D341Med (cell line): ENCODE measurements at regions not wholly inside any gene's neighbourhood (a gene's known extent, or its start where the extent isn't known, plus 50 kb on each side); places are given as distances from the start of the nearest gene placed in this dataset.

Experiments used
- DNase-seq: peaks from one replicate; pipeline ENCODE4 v3.0.0; 2012; ENCODE audit warnings: low spot score

DNA sequence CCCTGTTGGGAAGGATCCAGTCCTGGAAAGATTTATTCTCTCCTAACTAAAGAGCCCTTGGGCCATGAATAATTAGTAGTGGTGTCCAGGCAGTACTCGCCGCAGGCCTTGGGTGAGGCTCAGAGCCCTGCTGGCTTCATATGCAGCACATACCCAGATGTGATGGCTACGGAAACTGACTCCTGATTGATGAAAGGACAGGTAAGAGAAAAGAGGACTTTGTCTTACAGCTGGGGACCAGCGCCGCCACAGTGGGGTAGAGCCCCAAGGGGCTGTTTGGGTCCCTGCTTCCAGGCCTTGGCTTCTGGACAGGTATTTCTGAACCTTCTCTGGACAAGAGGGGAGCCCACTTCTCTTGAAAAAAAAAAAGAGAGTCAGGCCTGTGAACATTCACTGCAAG is 1680.8 kb downstream of the EFNB2 start:
- DNase-seq: no peak

DNA sequence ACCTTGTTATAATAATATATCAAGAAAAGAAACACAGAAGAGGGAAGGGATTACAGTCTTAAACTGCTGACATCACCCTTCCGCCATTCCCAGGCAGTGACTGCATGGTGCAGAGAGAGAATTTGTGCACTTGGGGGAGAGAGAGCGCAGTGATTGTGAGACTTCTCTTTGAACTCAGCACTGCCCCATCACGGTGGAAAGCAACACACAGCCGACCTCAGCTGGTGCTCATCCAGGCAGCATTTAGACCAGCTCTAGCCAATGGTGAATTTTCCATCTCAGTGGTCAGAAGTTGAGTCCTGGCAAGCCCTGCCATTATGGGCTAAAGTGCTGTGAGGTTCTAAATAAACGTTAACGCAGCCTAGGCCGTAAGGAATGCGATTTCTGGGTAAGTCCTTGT is 1681.5 kb downstream of the EFNB2 start:
- DNase-seq: no peak

GRCh38 chr13:104847922-104848321 is 1687.5 kb downstream of the EFNB2 start:
- peak; percentile 15 for DNase-seq

DNA sequence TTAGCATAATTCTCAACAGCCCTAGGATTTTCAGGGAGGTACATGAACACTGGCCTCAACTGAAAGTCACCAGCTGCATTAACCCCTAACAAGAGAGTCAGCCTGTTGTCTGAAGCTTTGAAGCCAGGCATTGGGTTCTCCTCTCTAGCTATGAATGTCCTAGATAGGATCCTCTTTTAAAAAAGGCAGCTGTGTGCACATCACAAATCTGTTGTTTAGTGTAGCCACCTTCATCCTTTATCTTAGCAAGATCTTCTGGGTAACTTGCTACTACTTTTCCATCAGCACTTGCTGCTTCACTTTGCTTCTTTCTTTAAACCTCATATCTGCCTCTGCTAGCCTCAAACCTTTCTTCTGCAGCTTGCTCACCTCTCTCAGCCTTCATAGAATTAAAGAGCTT is 1692.1 kb downstream of the EFNB2 start:
- DNase-seq: no peak

DNA sequence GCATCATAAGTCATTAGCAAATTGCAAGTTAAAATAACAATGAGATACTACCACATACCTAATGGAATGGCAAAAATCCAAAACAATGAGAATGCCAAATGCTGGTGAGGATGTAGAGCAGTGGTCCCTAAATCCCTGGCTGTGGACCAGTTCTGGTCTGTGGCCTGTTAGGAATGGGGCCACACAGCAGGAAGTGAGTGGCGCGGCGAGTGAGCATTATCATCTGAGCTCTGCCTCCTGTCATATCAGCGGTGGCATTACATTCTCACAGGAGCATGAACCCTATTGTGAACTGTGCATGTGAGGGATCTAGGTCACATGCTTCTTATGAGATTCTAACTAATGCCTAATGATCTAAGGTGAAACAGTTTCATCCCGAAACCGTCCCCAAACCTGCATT is 1694.4 kb downstream of the EFNB2 start:
- DNase-seq: no peak

- DNase-seq: no peak
Observed at GRCh38 chr13:104837756-104838155, 1697.7 kb downstream of the EFNB2 start.

GRCh38 chr13:104833221-104833620 is 1702.2 kb downstream of the EFNB2 start:
- DNase-seq: no peak

DNA sequence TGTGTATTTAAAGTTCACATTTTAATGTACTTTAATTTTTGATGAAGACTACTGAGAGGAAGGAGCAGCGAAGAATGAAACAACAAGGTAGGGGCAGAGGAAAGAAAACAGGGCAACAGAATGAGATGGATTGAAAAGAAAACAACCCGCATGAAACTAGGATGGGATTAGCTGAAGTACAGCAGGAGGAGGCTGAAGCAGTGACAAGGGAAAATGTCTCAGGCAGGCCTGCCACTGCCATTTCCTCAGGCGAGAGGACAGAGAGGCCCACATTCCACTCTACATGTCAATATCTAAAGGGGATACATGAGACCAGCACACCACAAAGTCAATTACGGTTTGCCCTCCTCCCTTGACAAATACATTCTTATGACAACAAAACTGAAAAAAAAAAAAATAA is 1703.2 kb downstream of the EFNB2 start:
- no peak for DNase-seq

DNA sequence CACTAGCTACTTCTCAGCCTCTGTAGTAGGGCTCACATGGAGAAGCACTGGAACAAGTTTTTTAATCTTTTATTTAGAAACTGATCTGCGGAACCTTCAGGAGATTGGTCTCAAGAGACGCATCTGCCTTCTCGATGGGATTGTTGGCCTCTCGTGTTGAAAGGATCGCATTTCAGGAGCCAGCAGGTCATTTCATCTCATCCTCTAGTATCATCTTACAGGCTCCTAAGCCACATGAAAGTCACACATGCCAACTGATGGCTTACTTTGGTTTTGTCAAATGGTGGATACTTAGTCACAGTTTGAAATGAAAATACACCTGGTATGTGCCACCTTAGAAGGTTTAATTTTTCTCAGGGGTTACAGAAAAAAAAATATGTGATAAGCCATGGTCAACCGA is 1703.6 kb downstream of the EFNB2 start:
- DNase-seq: no peak

- DNase-seq: no peak
Observed at GRCh38 chr13:104823709-104824108, 1711.8 kb downstream of the EFNB2 start.

DNA sequence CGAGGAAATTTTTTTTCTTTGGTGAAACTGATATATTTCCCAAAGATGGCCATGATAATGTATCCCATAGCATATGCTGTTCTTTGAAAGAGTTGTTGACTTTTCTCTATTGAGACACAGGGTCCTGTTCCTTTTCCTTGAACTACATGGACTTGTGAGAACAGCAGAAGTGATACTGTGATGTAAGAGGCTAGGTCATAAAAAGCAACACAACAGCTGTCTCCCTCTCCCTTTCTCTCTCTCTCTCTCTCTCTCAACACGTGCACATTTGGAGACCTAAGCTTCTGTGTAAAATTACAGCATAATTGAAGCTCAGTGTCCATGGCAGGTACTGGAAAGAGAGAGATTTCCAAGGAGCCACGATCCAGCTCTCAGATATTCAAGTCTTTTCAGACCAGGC is 1712.4 kb downstream of the EFNB2 start:
- DNase-seq: no peak

DNA sequence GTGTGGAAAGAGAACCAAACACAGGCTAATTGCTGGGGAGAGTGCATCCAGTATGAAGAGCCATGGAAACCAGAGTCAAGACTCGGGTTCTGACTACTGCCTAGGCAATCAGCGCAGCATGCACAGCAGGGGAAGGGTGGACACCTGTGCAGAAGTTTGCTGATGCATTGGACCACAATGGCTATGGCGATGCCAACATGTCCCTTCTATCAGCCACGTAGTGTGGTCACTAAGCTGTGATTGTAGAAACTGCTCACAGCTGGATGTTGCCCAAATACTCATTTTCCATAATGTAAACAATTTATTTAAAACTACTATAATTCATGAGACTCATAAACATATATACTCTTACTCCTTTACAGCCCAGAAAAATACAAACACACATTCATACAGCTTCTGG is 1718.2 kb downstream of the EFNB2 start:
- no peak for DNase-seq

GRCh38 chr13:104816726-104817125 is 1718.7 kb downstream of the EFNB2 start:
- no peak for DNase-seq

- DNase-seq: no peak
Observed at GRCh38 chr13:104810242-104810641, 1725.2 kb downstream of the EFNB2 start.

DNA sequence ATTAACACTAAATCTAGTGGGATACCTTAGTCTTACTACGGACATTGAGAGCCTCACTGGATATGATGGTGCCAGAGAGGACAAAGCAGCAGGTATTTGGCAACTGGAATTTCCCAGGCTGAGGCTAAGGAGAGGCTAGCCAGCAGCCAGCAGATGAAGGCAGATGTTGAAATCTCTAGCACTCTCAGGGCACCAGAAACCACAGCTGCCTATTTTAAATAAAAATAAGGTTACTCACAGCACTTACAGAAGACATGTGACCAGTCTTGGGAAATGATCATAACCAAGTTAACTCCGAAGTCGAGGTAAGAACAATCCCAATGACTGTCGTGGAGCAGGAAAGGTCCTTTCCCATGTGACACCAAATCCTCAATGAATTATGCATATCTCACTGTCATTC is 1726.0 kb downstream of the EFNB2 start:
- DNase-seq: no peak

GRCh38 chr13:104805346-104805745 is 1730.1 kb downstream of the EFNB2 start:
- no peak for DNase-seq

GRCh38 chr13:104799152-104799551 is 1732.9 kb upstream of the SLC10A2 start:
- no peak for DNase-seq

DNA sequence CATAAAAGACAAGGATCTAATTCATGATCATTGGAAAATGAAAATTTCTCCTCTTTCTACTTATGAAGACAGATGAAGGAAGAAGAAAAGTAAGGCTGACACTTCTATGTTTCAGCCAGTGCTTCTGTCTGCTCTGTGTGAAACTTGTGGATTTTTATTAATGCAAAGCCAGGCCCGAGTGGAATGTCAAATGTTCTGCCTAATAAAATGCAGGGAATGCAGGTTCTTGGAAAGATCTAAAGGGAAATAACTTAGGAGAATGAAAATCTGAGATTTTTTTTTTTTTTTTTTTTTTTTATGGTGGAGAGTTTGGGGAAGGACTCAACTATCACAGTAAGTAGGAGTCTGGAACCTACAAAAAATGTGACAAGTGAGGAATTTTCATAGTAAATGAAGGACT is 1732.3 kb upstream of the SLC10A2 start:
- DNase-seq: no peak

GRCh38 chr13:104796581-104796980 is 1730.4 kb upstream of the SLC10A2 start:
- DNase-seq: no peak

DNA sequence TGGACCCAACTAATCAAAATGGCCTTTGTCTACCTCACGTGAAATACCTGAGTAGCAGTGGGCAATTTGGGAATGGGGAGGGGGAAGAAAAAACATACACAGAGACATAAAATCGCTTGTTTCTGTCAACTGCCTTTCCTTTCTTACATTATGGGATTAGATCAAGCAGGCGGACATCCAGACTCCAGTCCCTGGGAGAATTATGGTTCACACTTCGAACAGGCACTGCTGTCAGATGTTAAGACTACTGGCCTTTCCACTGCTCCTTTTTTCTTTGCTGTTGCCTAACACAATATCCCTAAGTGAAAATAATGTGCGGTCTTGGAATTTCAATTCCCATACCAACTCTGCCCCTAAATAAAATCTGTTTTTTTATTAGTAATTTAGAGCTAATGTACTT is 1719.7 kb upstream of the SLC10A2 start:
- no peak for DNase-seq

- DNase-seq: no peak
Observed at GRCh38 chr13:104784891-104785290, 1718.7 kb upstream of the SLC10A2 start.

DNA sequence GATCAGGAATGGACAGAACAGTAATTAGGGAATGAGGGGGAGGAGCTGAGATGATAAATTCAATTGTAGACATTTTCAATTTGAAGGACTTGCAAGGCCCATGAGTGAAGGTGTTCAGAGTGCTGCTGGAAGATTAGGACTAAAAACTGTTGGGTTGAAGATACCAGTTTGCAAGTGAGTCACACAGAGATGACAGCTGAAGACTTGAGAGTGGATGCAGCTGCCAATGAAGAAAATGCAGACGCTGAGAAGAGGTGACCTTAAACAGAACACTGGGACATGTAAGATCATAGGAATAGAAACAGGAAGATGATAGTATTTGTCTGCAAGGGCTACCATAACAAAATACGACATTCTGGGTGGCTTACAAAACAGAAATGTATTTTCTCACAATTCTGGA is 1716.5 kb upstream of the SLC10A2 start:
- DNase-seq: no peak

GRCh38 chr13:104779311-104779993 is 1713.2 kb upstream of the SLC10A2 start:
- no peak for DNase-seq

DNA sequence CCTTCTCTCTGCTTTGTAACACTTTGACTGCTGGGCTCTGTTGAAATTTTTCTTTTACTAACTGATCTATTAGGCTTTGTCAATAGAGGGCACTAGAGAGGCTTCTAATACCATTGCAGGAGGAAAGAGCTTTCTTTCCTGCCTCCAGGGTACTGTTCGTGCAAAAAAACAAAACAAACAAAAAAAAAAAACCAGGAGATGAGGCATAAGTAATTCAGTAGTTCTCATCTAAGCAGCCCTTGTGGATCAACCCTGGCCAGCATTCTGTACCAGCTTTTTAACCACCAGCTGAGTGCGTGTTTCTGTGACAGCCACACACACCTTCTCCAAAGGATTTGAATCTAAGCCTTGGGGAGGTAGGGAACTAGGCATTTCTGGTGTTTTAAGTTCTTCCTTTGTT is 1707.6 kb upstream of the SLC10A2 start:
- DNase-seq: peak; percentile 38

DNA sequence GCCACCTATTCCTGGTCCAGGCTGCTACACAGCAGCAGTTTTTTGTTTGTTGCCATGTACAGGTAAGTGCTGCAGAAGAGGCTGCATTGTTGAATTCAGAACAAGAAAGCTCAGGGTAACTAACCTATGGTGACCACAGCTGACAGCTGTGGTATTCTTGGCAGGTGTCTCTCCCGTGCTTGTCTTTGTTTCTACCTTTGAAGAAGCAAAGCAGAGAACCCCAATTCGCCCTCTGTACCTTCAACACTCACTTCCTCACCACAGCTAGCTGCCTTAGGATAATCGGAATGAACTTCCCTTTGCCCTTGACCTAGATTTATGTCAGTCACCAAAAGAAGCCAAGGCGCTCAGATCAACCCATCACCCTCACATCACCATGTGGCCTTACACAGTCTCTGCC is 1703.3 kb upstream of the SLC10A2 start:
- no peak for DNase-seq
